NCI-H146 treated with DMSO at 0.1 percent for 48 hours (cell line): ENCODE measurements at regions not wholly inside any gene's neighbourhood (a gene's known extent, or its start where the extent isn't known, plus 50 kb on each side); places are given as distances from the start of the nearest gene placed in this dataset.

Experiments used
- DNase-seq: peaks from one replicate; lab custom pipeline; 2025; ENCODE audit not compliant: unreplicated experiment; lab: John Stamatoyannopoulos, UW

DNA sequence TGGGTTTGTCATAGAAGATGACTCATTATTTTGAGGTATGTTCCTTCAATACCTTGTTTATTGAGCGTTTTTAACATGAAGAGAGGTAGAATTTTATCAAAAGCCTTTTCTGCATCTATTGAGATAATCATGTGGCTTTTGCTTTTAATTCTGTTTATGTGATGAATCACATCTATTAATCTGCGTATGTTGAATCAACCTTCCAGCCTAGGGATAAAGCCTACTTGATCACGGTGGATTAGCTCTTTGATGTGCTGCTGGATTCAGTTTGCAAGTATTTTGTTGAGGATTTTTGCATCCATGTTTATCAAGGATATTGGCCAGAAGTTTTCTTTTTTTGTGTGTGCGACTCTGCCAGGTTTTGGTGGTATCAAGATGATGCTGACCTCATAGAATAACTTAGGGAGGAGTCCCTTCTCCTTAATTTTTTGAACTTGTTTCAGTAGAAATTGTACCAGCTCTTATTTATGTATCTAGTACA lies 602.6 kb downstream of the SNAPC1 start:
- DNase-seq = no peak

DNA sequence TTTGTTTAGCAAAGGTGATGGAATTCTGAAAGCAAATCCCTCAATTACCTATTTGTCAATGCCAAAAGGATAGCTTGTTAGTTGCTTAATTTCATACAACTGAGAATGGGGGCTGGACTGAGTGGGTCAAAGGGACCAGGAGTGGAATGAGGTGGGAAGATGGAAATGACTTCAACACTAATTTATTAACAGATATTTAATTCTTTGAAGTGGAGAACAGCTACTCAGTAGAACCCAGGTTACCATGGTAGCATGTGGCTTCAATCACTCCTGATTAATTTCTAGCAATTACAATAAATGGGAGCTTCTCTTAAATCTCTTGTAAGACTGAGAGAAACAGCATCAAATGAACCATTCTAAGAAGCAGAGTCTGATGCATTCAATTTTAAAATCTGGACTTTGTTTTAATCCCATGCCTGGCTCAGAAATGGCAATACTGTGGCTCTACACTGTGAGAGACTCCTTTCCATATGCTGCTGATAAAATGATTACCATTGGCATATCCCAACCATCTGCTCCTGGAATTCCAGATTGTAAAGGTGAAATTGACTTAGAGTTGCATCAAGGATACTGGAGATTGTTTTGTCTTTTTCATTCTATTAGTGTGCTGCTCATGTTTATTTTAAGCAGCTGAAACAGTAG lies 607.8 kb downstream of the SNAPC1 start:
- no peak for DNase-seq

DNA sequence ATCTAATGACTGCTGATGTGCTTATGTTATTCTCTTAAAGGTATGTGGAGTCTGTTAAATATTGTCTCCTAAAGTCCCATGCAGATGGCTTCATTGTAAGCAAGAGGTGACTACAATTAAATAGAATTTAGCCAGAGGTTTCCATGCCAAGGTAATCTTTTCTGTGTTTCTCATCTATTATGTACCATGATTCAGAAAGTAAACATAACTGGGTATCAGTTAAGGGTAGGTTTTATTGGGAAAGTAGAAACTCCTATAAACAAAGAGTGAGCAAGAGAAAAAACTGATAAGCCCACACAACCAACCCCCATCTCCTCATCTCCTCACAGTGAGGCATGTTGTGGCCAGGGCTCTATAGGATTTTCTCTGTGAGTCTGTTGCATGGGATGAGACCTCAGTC lies 611.7 kb downstream of the SNAPC1 start:
- DNase-seq = no peak

DNA sequence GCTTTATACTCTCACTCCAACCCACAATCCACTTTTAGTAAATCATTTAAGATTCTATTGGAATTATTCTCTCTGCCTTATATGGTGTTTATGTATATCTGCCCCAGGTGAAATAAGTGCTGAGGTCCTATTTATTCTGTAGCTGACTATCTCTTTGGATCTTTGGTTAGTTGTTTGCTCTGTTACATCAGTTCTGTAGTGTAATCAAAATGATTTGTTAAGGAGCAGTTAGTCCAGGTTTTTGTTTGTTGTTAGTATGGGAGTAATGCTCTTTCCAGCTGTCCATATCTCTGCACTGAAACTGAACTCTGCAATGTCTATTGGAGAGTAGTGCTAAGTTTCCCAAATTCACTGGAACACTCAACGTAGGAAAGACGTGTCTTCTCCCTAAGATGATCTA lies 615.8 kb downstream of the SNAPC1 start:
- no peak for DNase-seq

DNA sequence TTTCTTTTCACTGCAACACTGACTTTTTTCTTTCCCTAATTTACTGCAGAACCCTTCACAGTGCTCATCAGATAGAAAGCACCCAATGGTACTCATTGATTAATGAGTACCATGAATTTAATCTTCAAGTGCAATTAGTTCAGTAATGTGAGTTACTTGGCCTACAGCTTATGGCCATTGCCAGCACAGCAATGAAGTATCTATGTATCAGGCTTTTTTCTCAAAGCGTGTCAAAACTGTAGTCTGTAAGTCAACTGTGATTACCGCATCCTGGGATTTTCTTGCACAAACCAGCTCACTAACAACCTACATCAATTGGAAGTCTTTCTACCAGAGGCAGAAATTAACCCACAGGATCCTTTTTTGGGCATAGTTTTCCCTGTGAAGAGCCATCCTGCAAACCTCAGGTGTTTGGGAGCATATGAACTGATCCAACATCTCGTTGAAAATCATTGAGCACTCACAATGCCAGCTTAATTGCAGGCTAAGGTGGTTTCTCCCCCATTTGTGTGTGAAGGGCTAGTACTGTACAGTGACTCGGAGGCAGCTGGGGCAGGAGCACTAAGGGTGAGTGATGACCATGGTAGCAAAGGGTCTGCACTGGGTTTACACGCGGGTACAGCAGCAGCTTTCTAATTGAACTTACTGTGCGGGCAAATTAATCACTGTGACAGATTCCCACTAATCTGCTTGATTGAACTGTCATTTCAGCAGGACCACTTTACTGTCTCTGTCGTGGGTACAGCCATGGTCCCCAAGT lies 619.3 kb downstream of the SNAPC1 start:
- DNase-seq = no peak

DNA sequence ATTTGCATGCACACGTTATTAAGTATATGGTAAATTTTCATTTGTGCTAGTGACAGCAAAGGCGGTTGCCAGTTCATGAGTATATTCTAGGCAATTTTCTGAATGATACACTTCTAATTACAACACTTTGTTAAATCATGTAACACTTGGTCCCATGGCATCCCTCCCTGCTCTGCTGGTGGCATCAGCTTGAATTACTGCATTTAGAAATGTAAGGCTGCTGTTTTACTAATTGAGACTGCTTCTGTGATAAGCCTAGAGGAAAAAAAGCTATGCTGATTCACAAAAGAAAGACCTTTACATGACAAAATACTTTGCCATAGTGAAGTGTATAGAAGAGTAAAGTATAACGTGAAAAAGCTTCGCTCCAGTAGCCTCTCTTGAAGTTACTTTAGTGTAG lies 636.1 kb downstream of the KCNH5 start:
- no peak for DNase-seq

DNA sequence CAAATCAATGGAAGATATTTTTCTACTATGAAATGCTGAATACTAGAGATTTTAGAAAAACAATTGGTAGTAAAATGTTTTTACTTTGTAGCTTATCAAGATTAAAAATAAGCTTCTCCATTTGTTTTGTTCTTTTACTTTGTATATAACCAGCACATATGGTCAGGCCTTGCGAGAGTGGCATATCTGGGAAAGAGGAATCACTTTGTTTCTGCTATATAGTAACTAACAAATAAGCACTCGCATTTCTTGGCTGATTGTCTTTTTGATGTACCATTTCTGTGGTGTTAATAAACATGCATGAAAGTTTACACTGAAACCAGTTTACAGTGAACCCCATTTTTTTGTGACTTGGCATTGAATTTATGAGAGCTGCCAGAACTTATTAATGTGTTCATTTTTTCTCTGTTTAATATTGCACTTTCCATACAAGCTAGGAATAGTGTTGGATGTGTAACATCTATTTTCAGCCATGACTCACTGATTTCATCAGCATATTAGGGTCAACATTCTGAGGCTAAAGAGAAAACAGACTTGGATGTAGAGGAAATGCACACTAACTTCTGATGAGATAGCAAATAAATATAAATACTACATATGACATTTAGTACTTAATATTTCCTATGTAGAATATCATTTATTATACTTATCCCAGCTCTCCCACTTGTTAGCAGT lies 635.5 kb downstream of the KCNH5 start:
- no peak for DNase-seq

DNA sequence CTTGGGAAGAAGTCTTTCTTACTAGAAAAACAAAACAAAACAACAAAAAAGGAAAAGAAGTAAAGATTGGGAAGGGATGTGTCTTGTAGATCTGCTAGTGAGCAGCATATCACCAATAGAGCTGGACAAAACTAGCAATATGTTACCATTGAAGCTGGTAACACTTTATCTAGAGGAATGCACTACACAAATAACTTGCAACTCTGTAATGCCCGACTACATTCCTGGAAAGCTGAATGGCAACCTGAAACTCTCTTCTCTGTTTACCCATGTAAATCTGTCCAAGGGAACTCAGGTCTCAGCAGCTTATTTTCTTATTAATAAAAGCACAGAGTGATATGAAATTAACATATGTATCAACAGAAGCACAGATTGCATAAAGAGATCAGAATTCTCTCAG lies 624.4 kb downstream of the KCNH5 start:
- DNase-seq = no peak

DNA sequence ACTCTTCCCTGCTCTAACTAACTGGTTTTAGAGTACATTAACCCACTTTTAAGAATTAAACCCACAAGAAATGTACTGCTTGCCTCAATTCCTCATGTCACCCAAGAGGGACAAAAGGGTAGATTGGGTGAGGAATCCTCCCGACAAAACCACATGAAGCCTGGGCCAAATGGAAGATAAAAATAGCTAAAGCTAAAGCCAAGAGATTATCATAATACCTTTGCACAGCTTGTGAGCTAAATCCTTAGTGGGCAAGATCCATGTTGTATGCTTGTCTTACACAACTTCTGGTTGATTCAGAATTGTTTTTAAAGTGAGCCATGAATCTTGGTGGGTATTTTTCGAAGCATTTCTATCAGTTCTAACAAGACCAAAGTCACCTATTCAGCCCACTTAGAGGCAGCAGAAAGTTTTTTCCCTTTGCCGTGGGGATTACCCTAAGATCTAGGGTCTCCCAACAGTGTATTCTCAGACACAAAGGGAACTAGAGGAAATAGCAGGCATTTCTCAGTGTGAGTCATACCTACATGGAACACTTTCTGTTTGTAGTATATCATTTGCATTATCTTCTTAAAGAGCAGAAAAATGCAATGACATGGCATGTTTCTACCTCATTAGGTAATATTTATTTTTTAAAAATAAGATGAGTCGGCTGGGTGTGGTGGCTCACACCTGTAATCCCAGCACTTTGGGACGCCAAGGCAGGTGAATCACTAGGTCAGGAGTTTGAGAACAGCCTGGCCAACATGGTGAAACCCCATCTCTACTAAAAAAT lies 616.6 kb downstream of the KCNH5 start:
- no peak for DNase-seq

DNA sequence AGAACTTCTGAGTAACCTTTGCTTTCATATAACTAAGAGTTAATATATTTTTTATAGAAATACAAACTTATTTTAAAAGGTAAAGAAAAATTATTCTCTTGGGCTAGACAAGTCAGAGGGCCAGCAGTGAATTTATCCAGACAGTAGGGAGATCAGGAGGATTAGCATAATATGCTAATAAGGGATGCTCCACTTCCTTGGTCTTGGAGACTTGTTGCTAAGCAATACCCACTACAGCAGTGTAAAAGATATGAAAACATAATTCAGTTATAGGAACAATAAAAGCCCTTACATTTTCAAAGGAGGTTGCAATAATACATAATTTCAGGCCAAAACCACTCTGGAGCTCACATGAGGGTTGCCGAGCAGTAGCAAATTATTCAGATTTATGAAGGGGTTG lies 615.6 kb downstream of the KCNH5 start:
- no peak for DNase-seq

DNA sequence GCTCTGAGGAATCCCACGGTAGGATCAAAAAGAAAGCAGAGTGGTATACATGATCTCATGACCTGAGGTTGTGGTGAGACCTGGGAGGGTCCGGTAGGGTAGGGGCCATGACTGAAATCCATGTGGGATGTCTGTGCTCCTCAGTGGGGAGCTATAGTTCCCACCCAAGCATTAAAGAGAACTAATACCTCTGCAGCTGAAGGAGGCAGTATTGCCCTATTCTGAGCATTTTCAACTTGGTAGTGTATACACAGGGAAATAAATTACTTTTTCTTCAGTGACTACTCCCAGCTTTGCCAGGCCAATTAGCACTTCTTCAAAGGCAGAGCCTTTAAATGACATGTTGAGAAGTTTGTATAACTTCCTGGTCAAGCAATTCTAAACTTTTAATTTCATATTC lies 613.8 kb downstream of the KCNH5 start:
- DNase-seq = no peak

DNA sequence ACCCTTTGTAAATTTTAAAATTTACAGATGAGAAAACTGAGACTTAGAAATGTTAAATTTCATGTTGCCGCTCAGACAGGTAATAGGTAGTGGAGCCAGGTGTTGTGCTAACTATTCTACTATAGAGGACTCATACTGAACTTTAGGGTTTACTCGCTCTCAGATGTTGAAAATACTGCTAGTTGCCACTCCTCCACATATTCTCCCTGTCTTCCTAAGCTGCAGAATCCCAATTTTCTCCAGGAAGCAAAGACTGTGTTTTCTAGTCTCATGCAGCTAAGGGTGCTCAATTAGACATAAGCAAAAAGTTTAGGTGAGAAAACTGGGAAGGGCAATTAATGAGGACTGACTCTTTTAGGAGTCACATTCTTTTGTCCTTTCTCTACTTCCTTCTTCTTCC lies 612.3 kb downstream of the KCNH5 start:
- DNase-seq = no peak

DNA sequence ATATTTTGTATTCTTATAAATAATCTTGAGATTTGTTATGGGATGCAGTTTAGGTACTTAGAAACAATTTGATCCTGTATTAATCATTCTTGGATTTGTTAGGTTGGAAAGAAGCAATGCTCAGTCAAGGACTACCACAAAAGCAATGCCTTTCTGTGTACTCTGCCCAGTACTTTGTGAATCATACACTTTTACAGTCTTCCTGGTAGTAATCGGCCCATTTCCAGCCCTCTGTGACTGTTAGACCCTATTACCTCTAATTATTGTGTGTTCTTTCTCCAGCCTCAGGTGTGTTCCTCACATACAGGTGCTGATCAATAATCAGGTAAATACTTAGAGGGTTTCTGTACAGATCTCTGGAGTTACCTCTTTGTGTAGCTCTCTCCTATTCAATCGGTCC lies 609.0 kb downstream of the KCNH5 start:
- DNase-seq = peak; percentile 78

DNA sequence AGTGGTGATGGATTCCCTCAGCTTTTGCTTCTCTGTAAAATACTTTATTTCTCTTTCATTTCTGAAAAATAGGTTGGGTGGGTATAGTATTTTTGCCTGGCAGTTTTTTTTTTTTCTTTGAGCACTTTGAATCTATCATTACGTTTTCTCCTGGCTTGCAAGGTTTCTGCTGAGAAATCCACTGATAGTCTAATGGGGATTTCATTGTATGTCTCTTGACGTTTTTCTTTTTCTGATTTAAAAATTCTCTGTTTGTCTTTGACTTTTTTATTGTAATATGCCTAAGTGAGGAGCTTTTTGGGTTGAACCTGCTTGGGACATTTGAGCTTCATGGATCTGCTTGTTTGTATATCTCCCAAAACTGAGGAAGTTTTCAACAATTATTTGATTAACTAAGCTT lies 606.0 kb downstream of the KCNH5 start:
- DNase-seq = no peak

DNA sequence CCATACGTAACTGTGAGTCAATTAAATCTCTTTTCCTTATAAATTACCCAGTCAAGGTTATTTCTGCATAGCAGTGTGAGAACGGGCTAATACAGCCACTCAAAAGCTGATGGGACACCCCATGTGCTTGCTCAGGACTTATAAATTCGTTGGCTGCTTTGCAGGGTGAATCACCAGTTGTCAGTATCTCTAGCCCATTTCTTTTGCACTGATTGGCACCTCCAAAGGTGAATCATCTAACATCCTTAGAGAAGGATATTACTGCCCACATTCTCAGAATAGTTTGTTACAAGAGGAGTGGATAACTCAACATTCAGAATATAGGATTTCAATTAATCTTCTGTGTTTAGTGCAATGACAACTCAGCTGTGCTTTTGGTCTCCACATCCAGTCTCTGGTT lies 601.5 kb downstream of the KCNH5 start:
- DNase-seq = no peak

DNA sequence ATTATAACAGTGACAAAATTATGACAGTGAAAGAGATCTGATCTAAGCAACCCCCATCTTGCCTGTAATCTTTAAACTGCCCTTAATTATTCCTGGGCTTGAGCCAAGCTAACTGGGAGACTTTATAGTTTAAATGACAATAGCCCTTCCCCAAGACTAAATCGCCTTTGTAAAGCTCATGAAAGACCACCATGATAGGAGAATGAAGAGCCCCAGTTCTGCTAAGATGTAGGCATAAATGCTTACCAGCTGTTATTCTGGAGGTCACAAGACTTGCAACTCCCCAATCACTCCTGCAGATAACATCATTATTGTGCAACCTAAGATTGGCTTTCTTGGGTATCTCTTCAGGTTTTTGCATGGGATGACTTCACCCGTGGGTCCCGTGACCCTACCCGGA lies 599.7 kb downstream of the KCNH5 start:
- no peak for DNase-seq

DNA sequence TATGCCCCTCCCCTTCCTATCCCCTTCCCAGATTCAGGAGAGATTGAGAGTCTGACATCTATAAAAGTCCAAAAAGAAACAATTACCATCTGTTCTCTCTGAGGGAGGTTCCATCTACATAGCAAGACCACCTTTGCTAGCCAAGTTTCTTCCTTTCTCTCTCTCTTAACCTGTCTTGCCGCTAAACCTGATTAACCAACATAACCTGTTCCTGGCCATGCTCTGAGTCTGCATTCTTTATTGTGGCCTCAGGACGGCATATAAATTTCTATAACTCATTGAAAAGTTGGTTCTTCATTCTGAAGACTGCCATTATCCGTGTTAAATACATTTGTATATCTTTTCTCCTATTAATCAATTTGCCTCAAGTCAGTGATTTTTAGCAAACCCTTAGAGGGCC lies 594.0 kb downstream of the KCNH5 start:
- DNase-seq = no peak

DNA sequence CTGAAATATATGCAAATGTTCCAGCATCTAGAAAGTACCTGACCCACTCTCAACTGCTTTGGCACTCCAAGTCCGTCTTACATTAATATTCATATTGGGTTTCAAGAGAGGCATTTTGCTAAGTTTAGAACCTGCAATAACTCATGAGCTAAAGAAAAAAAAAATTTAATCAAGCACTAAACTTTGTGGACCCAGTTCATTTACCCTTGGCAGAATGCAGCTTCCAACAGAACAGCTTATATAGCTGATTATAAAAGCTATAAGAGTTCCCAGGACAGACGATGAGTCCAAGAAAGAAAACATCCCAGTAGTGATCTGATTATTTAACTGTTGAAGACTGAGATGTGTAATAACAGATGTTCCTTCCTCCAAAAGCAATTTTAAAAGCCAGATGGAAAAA lies 592.0 kb downstream of the KCNH5 start:
- DNase-seq = no peak

DNA sequence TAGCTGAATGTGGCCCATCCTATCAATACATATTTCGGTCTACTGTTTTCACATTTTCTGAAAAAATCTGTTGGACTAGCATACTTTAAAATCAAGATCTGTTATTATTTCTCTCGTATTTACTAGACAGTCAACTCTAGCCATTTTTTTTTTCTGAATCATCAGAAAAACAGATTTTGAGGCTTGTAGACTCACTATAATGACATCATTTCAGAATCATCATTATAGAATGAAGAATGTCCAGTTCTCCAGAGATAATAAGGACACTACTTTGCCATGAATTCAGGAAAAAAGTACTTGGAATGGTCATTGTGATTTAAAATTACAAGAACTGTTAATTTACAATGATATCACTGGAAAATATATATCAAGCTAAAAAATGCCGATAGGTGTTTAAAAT lies 589.8 kb downstream of the KCNH5 start:
- DNase-seq = no peak

DNA sequence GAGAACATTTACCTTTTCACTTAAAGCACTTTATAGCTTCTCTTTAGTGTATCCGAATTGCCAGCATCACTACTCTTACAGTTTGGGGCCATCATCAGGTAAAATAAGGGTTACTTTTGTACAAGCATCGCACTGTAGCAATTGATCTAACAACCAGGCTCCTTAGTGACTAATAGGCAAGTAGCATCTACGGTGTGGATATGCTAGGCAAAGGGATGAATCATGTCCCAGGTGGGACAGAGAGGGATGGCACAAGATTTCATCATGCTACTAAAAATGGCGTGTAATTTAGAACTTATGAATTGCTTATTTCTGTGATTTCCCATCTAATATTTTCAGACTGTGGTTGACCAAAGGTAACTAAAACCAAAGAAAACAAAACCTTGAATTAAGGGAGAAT lies 582.3 kb downstream of the KCNH5 start:
- no peak for DNase-seq

DNA sequence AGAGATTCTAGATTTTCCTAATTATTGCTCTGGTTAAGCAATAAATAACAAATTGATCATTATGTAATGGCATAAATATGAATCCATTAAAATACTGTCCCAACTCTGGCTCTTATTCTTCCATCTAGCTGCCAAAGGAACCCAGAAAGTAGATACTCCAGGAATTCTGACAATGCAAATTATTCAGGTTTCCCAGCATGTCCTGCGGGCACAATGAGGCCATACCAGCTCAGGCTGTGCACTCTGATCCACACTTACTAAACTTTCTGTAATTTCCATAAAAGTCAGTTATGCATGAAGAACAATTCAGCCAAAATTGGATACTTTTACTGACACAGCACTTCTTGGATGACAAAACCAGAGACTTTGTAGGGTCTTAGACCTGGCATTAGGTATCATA lies 576.3 kb downstream of the KCNH5 start:
- no peak for DNase-seq

DNA sequence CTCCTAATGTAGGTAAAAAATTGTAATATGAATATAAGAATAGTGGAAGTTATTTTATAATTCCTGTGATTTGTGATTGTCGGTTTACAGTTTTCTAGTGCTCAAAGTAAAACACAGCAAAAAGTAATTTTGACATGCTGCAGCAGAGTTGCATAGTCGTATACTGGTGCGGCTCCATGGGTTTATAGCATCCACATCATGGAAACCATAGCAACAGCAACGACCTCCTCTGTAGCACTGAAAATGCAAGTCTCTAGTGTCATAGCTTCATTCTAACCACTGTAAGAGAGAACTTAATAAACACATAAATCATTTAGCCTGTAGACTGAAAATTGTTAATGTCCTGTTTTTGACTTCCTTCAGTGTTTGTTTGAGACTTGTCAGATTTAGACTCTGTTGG lies 574.3 kb downstream of the KCNH5 start:
- DNase-seq = no peak
